ENCODE measurements at regions not wholly inside any gene's neighbourhood (a gene's known extent, or its start where the extent isn't known, plus 50 kb on each side); places are given as distances from the start of the nearest gene placed in this dataset.
"Not testable (repeated sequence)": the region's sequence is repeated elsewhere in the genome, so short reads cannot be mapped to it uniquely, and the experiment has no call there.

DNA sequence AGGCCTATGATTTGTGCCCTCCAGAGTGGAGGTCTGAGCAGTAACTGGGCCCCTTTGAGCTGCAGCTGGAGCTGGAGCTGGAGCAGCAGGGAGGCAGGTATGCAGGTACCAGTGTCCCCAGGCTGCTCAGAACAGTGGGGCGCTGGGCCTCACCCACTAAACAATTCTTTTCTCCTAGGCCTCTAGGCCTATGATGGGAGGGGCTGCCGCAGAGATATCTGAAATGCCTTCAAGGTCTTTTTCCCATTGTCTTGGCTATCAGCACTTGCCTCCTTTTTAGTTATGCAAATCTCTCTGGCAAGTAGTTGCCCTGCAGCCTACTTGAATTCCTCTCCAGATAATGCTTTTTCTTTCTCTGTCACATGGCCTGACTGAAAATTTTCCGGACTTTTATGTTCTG, 79.7 kb upstream of the OTUD4 start:
- no peak for DNase-seq (ENCODE audit: low spot score)
- TF ChIP-seq CTCF (IDR thresholded peaks at IDR 0.05; ENCODE audit: borderline replicate concordance, control extremely low read depth, extremely low read depth, insufficient read depth, missing control alignments) = no peak
- in situ Hi-C loops (cut with MboI; ENCODE audit: low sequenced_read_pairs, unreplicated experiment) = no loop called here

DNA sequence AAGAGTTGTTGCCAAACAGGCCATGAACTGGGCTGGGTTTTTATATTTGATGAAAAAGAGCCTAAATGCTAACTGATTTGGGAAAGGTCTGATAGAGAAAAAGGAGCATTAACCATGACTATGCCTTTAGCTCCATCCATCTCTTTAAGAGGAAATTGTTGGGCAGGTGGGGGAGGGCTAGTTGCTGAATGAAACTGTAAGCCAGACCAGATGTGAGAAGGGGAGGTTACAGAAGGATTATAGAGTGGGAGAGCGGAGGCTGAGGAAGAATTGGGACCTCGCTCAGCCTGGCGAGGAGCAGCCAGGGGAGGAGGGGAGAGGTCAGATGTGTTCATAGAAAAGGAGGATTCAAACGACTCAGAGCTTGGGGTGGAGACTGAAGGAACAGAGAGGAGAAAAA, 74.9 kb upstream of the OTUD4 start:
- in situ Hi-C loops (cut with MboI; ENCODE audit: low sequenced_read_pairs, unreplicated experiment); DNase-seq (ENCODE audit: low spot score): not testable (repeated sequence)

DNA sequence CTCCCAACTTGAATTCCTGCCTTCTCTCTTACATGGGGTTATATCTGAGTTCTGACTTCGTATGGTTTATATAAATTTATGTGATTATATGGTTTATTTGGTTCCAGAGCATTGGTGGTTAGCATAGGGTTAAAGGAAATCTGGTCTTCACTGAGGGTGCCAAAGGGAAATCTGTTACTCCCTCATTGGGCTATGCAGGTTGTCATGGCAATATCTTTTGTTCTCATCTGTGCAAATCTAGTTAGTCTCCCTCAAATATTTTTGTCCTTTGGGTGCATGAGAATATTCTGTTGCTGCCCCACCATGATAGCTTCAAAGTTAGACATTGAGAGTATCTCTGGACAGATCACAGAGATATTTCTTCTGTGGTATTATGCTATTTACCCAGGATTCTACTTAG, 71.8 kb upstream of the OTUD4 start:
- in situ Hi-C loops (cut with MboI; ENCODE audit: low sequenced_read_pairs, unreplicated experiment) = no loop called here

GRCh38 chr4:145251391-145251790, 71.0 kb upstream of the OTUD4 start:
- in situ Hi-C loops (cut with MboI; ENCODE audit: low sequenced_read_pairs, unreplicated experiment) = no loop called here
- TF ChIP-seq CTCF (IDR thresholded peaks at IDR 0.05; ENCODE audit: borderline replicate concordance, control extremely low read depth, extremely low read depth, insufficient read depth, missing control alignments) = no peak
- DNase-seq (ENCODE audit: low spot score) = no peak

More for the DNA sequence above, 71.8 kb upstream of the OTUD4 start:
- TF ChIP-seq CTCF (IDR thresholded peaks at IDR 0.05; ENCODE audit: borderline replicate concordance, control extremely low read depth, extremely low read depth, insufficient read depth, missing control alignments) = no peak
- no peak for DNase-seq (ENCODE audit: low spot score)

DNA sequence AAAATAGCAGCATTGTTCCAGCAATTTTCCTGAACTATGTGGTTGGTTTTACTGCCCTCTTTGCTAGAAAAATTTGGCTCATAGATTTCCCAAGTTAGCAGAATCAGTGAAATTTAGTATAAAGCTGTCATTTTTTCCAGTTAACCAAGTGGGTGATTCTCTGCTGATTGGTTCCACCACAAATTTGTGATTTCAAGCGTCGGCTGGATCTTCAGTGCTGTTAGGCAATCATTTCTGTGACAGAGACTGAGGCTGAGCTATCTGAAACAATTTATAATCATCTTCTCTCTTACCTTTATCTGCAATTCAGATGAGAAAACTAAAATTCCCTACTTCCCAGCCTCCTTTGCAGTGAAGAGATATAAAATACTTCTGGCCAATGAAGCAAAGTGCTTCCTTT, 68.6 kb upstream of the OTUD4 start:
- DNase-seq (ENCODE audit: low spot score) = no peak
- no peak for TF ChIP-seq CTCF (IDR thresholded peaks at IDR 0.05; ENCODE audit: borderline replicate concordance, control extremely low read depth, extremely low read depth, insufficient read depth, missing control alignments)
- in situ Hi-C loops (cut with MboI; ENCODE audit: low sequenced_read_pairs, unreplicated experiment) = loop anchor here (25.0 kb wide), 1 partner anchor 313 kb away; no protein-coding TSS in a partner anchor

DNA sequence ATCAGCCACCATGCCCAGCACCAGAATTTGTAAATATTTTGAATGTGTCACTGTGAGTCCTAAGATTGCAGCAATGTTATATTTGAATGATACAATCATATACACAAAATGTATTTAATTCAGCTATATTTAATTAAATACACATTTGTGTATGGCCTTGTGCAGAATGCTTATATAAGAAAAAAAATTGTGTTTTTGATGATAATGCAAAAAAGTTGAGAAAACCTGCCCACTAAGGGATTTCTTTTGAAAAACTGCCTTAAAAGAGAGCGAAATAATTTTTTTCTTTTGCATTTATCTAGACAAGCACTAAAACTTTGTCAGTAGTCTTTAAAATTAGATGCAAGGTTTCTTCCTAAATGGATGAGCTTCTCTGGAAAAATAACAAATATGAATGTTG, 68.1 kb upstream of the OTUD4 start:
- no peak for TF ChIP-seq CTCF (IDR thresholded peaks at IDR 0.05; ENCODE audit: borderline replicate concordance, control extremely low read depth, extremely low read depth, insufficient read depth, missing control alignments)

GRCh38 chr4:145234091-145234706, 53.8 kb upstream of the OTUD4 start:
- DNase-seq (ENCODE audit: low spot score) = peak; percentile 74
- in situ Hi-C loops (cut with MboI; ENCODE audit: low sequenced_read_pairs, unreplicated experiment) = loop anchor here (10.0 to 25.0 kb wide), 2 partner anchors 328 to 371 kb away; no protein-coding TSS in a partner anchor
- peak; percentile 69 for TF ChIP-seq CTCF (IDR thresholded peaks at IDR 0.05; ENCODE audit: borderline replicate concordance, control extremely low read depth, extremely low read depth, insufficient read depth, missing control alignments)

More for the DNA sequence above, 68.1 kb upstream of the OTUD4 start:
- in situ Hi-C loops (cut with MboI; ENCODE audit: low sequenced_read_pairs, unreplicated experiment) = loop anchor here (25.0 kb wide), 1 partner anchor 314 kb away; no protein-coding TSS in a partner anchor
- DNase-seq (ENCODE audit: low spot score) = no peak
